GM18870 (cell line): ENCODE measurements at regions not wholly inside any gene's neighbourhood (a gene's known extent, or its start where the extent isn't known, plus 50 kb on each side); places are given as distances from the start of the nearest gene placed in this dataset.
"Not testable (repeated sequence)": the region's sequence is repeated elsewhere in the genome, so short reads cannot be mapped to it uniquely, and the experiment has no call there.

ENCODE experiments used
- ATAC-seq: cut with Tn5 transposase; IDR thresholded peaks from one replicate; pipeline ENCODE4 v1.9.1; 2021; ENCODE audit warnings: moderate library complexity; ENCODE audit not compliant: unreplicated experiment

- ATAC-seq: no peak
Observed at GRCh38 chr9:115766370-115766955, 387.1 kb upstream of the PAPPA start.

- no peak for ATAC-seq
Observed at GRCh38 chr9:115770521-115770920, 383.1 kb upstream of the PAPPA start.

- no peak for ATAC-seq
Observed at GRCh38 chr9:115775659-115776058, 377.9 kb upstream of the PAPPA start.

GRCh38 chr9:115777610-115778009 is 376.0 kb upstream of the PAPPA start:
- ATAC-seq: no peak

GRCh38 chr9:115781070-115781736 is 372.4 kb upstream of the PAPPA start:
- no peak for ATAC-seq

- no peak for ATAC-seq
Observed at GRCh38 chr9:115786321-115786720, 367.3 kb upstream of the PAPPA start.

GRCh38 chr9:115790520-115790919 is 363.1 kb upstream of the PAPPA start:
- ATAC-seq: no peak

- no peak for ATAC-seq
Observed at GRCh38 chr9:115794921-115795475, 358.6 kb upstream of the PAPPA start.

- ATAC-seq: no peak
Observed at GRCh38 chr9:115799734-115800133, 353.9 kb upstream of the PAPPA start.

- ATAC-seq: no peak
Observed at GRCh38 chr9:115804206-115804605, 349.4 kb upstream of the PAPPA start.

GRCh38 chr9:115808108-115808507 is 345.5 kb upstream of the PAPPA start:
- ATAC-seq: no peak

- ATAC-seq: no peak
Observed at GRCh38 chr9:115808695-115809094, 344.9 kb upstream of the PAPPA start.

GRCh38 chr9:115810166-115810565 is 343.4 kb upstream of the PAPPA start:
- no peak for ATAC-seq

GRCh38 chr9:115814081-115814480 is 339.5 kb upstream of the PAPPA start:
- no peak for ATAC-seq

- no peak for ATAC-seq
Observed at GRCh38 chr9:115815786-115816185, 337.8 kb upstream of the PAPPA start.

GRCh38 chr9:115818651-115819050 is 334.9 kb upstream of the PAPPA start:
- ATAC-seq: not testable (repeated sequence)

- no peak for ATAC-seq
Observed at GRCh38 chr9:115832031-115832430, 321.6 kb upstream of the PAPPA start.

GRCh38 chr9:115837618-115838017 is 316.0 kb upstream of the PAPPA start:
- no peak for ATAC-seq

- ATAC-seq: no peak
Observed at GRCh38 chr9:115838417-115838816, 315.2 kb upstream of the PAPPA start.

GRCh38 chr9:115844433-115844832 is 309.2 kb upstream of the PAPPA start:
- not testable (repeated sequence) for ATAC-seq

GRCh38 chr9:115845648-115846312 is 307.8 kb upstream of the PAPPA start:
- ATAC-seq: no peak

- ATAC-seq: no peak
Observed at GRCh38 chr9:115847216-115847615, 306.4 kb upstream of the PAPPA start.
